GM12878 (cell line): ENCODE measurements at regions not wholly inside any gene's neighbourhood (a gene's known extent, or its start where the extent isn't known, plus 50 kb on each side); places are given as distances from the start of the nearest gene placed in this dataset.

Experiments
- ATAC-seq: fragments of 200-7000 bp; cut with Tn5 transposase; 3 replicates; pipeline ENCODE4 v1.9.1; 2020; ENCODE audit warnings: mild to moderate bottlenecking, moderate library complexity
- BruUV-seq: library from RNA; stranded (reverse); fragments of 400-500 nt; replicated peaks from 2 replicates; lab custom pipeline; 2021; lab: Mats Ljungman, UMichigan
- CTCF ChIA-PET: fragments of 300-600 bp; sonication (Branson Sonifier 250); formaldehyde crosslinking; extraction: SDS; loops from one replicate; lab custom pipeline; 2021; ENCODE audit warnings: inconsistent platforms; lab: Yijun Ruan, JAX
- POLR2A ChIA-PET: fragments of 350-600 bp; formaldehyde crosslinking; extraction: SDS; loops from one replicate; lab custom pipeline; 2021; ENCODE audit warnings: inconsistent platforms; lab: Charles Lee
- RAD21 ChIA-PET: fragments of 300-600 bp; sonication (Branson Sonifier 250); formaldehyde crosslinking; loops from one replicate; lab custom pipeline; 2023; ENCODE audit warnings: antibody characterized with exemption; ENCODE audit not compliant: unreplicated experiment; lab: Charles Lee
- SMC1A ChIA-PET: fragments of 300-600 bp; sonication (Branson Sonifier 250); formaldehyde crosslinking; loops from one replicate; lab custom pipeline; 2023; ENCODE audit not compliant: unreplicated experiment, uncharacterized antibody; lab: Charles Lee
- DNase-seq: peaks from one replicate; pipeline ENCODE4 v3.0.0-alpha.2; 2011; ENCODE audit warnings: low read depth, low spot score
- FAIRE-seq: peaks from 3 replicates; lab custom pipeline; 2011; peaks lifted over from hg19 to GRCh38; lab: Jason Lieb, UNC
- H2AFZ ChIP-seq: 2 replicates; pipeline ENCODE4 v1.6.0; 2011; ENCODE audit warnings: low read depth, low read length, control low read depth; ENCODE audit not compliant: control insufficient read depth
- H3K27ac ChIP-seq: 2 replicates; pipeline ENCODE4 v1.5.1; 2011; ENCODE audit warnings: control low read depth; ENCODE audit not compliant: control insufficient read depth, insufficient read depth
- H3K27me3 ChIP-seq, 2 experiments: replicated peaks in 1 of 2; 2 replicates each; pipeline versions ENCODE4 v1.6.0 to v1.6.1; 2011; ENCODE audit warnings: low read length in 1 of 2; ENCODE audit not compliant: control insufficient read depth in 2 of 2, insufficient read depth in 2 of 2
- H3K36me3 ChIP-seq, 2 experiments: 2 replicates each; pipeline ENCODE4 v1.5.1; 2011; ENCODE audit warnings: low read length in 1 of 2; ENCODE audit not compliant: control insufficient read depth in 2 of 2, insufficient read depth in 2 of 2
- H3K4me1 ChIP-seq: 2 replicates; pipeline ENCODE4 v1.6.1; 2011; ENCODE audit warnings: mild to moderate bottlenecking, low read length, moderate library complexity, mixed read lengths; ENCODE audit not compliant: control insufficient read depth, insufficient read depth
- H3K4me2 ChIP-seq: 2 replicates; pipeline ENCODE4 v1.6.0; 2011; ENCODE audit warnings: control low read depth; ENCODE audit not compliant: control insufficient read depth, insufficient read depth
- H3K4me3 ChIP-seq: fragments of 200-600 bp; sonication (generic); 2 replicates; pipeline ENCODE4 v1.5.1; 2016
- H3K79me2 ChIP-seq: 2 replicates; pipeline ENCODE4 v1.6.0; 2011; ENCODE audit warnings: low read length; ENCODE audit not compliant: control insufficient read depth, insufficient read depth
- H3K9ac ChIP-seq: 2 replicates; pipeline ENCODE4 v1.8.0; 2011; ENCODE audit warnings: low read length, control low read depth, mixed read lengths; ENCODE audit not compliant: control insufficient read depth, insufficient read depth
- H3K9me3 ChIP-seq: replicated peaks from 3 replicates; pipeline ENCODE4 v1.5.1; 2011; ENCODE audit warnings: mild to moderate bottlenecking, low read length; ENCODE audit not compliant: control insufficient read depth, insufficient read depth
- H4K20me1 ChIP-seq: 2 replicates; pipeline ENCODE4 v1.6.0; 2011; ENCODE audit not compliant: control insufficient read depth, insufficient read depth
- CBX3 ChIP-seq: fragments of 200-600 bp; sonication (generic); IDR thresholded peaks from 2 replicates; pipeline ENCODE4 v1.6.1; 2016; ENCODE audit warnings: low read depth, borderline replicate concordance
- CBX5 ChIP-seq: sonication (generic); IDR thresholded peaks from 2 replicates; pipeline ENCODE4 v1.6.1; 2016; ENCODE audit warnings: low read depth, moderate library complexity, mild to moderate bottlenecking, inconsistent platforms
- CHD1 ChIP-seq: IDR thresholded peaks from 2 replicates; pipeline ENCODE4 v1.6.1; 2012; ENCODE audit warnings: low read depth, low read length, improper control_type of control experiment
- CUX1 ChIP-seq: IDR thresholded peaks from 2 replicates; pipeline ENCODE4 v1.6.1; 2012; ENCODE audit warnings: improper control_type of control experiment, low read depth, low read length; ENCODE audit not compliant: insufficient replicate concordance
- ESRRA ChIP-seq: IDR thresholded peaks from 2 replicates; pipeline ENCODE4 v1.6.1; 2012; ENCODE audit warnings: mild to moderate bottlenecking, low read length, improper control_type of control experiment
- IKZF1 ChIP-seq: fragments of 450-650 bp; conservative IDR thresholded peaks from 2 replicates; pipeline ENCODE4 v1.6.1; 2017; ENCODE audit warnings: antibody characterized with exemption, mild to moderate bottlenecking
- MLLT1 ChIP-seq: fragments of 450-650 bp; IDR thresholded peaks from 2 replicates; pipeline ENCODE4 v1.6.1; 2016; ENCODE audit warnings: mild to moderate bottlenecking
- MYC ChIP-seq: IDR thresholded peaks from 2 replicates; pipeline ENCODE4 v1.6.1; 2011; ENCODE audit warnings: mild to moderate bottlenecking, low read length, moderate library complexity, inconsistent platforms; ENCODE audit not compliant: insufficient read depth, insufficient replicate concordance, insufficient read length, severe bottlenecking
- NR2C2 ChIP-seq: IDR thresholded peaks from 2 replicates; pipeline ENCODE4 v1.6.1; 2011; ENCODE audit warnings: borderline replicate concordance, low read depth; ENCODE audit not compliant: control insufficient read depth, insufficient read length
- NRF1 ChIP-seq: conservative IDR thresholded peaks from 2 replicates; pipeline ENCODE4 v1.6.1; 2011; ENCODE audit warnings: mild to moderate bottlenecking, low read depth, low read length, improper control_type of control experiment
- RB1 ChIP-seq: fragments of 450-650 bp; formaldehyde crosslinking; IDR thresholded peaks from 2 replicates; pipeline ENCODE4 v1.6.1; 2017; ENCODE audit warnings: mild to moderate bottlenecking, borderline replicate concordance
- USF2 ChIP-seq: IDR thresholded peaks from 2 replicates; pipeline ENCODE4 v1.6.1; 2011; ENCODE audit warnings: low read depth, low read length, improper control_type of control experiment, borderline replicate concordance
- ZBTB4 ChIP-seq: fragments of 450-650 bp; formaldehyde crosslinking; IDR thresholded peaks from 2 replicates; pipeline ENCODE4 v1.4.0; 2022; ENCODE audit warnings: mild to moderate bottlenecking, moderate library complexity
- ZNF207 ChIP-seq: fragments of 450-650 bp; IDR thresholded peaks from 2 replicates; pipeline ENCODE4 v1.6.1; 2014; ENCODE audit warnings: antibody characterized with exemption, mild to moderate bottlenecking, borderline replicate concordance
- ZNF217 ChIP-seq: fragments of 450-650 bp; IDR thresholded peaks from 2 replicates; pipeline ENCODE4 v1.6.1; 2017; ENCODE audit warnings: antibody characterized with exemption, mild to moderate bottlenecking
- WGBS: methylation state at CpG from one replicate; pipeline ENCODE4 v1.1.6; 2016; ENCODE audit warnings: low lambda C conversion rate; ENCODE audit not compliant: insufficient replicate concordance, insufficient coverage; ENCODE audit errors: missing lambda C conversion rate; 5-methylcytosine and 5-hydroxymethylcytosine counted together
- in situ Hi-C: fragments of 300-500 bp; cut with MboI; formaldehyde crosslinking; loops from 9 replicates; pipeline ENCODE4 v1.14.3; 2018; ENCODE audit warnings: mixed read lengths
- intact Hi-C: fragments of 100-400 bp; cut with micrococcal nuclease; formaldehyde crosslinking; loops from one replicate; pipeline ENCODE4 v1.14.2; 2022; ENCODE audit not compliant: unreplicated experiment

GRCh38 chr21:16186742-16187141, 457.0 kb downstream of the USP25 start:
- no peak for FAIRE-seq
- H4K20me1 ChIP-seq = no peaks in the 10 kb centered on the region
- H3K79me2 ChIP-seq = no peaks in the 10 kb centered on the region
- no peak overlapping the region for H3K4me3 ChIP-seq
- WGBS = 7% methylated on average over 1 of the region's 1 CpG
- no peak overlapping the region for H2AFZ ChIP-seq
- SMC1A ChIA-PET = no interaction called here
- no peak overlapping the region for H3K27ac ChIP-seq
- no peaks in the 10 kb centered on the region for H3K36me3 ChIP-seq
- in situ Hi-C loops (no loop called here), intact Hi-C loops (no loop called here)
- CTCF ChIA-PET = no interaction called here
- no TSS peak for BruUV-seq
- DNase-seq = no peak
- H3K9me3 ChIP-seq = no peaks in the 10 kb centered on the region
- POLR2A ChIA-PET = no interaction called here
- H3K9ac ChIP-seq = no peak overlapping the region
- ATAC-seq = no peak
- H3K4me2 ChIP-seq = no peak overlapping the region
- RAD21 ChIA-PET = no interaction called here
- no peaks in the 10 kb centered on the region for H3K4me1 ChIP-seq
- no peaks in the 10 kb centered on the region for H3K27me3 ChIP-seq
- TF ChIP-seq MLLT1 (no peak), MYC (no peak), NR2C2 (no peak), RB1 (no peak), ZBTB4 (no peak), ZNF217 (no peak), CHD1 (no peak), IKZF1 (no peak), CBX5 (no peak), CBX3 (no peak), CUX1 (no peak), ESRRA (no peak), ZNF207 (no peak), NRF1 (no peak), USF2 (no peak)
